Astrocyte of the hippocampus (primary cell): ENCODE measurements at regions not wholly inside any gene's neighbourhood (a gene's known extent, or its start where the extent isn't known, plus 50 kb on each side); places are given as distances from the start of the nearest gene placed in this dataset.

Experiments used
- DNase-seq: peaks from one replicate; pipeline ENCODE4 v3.0.0; 2011; ENCODE audit warnings: low read depth, low spot score

DNA sequence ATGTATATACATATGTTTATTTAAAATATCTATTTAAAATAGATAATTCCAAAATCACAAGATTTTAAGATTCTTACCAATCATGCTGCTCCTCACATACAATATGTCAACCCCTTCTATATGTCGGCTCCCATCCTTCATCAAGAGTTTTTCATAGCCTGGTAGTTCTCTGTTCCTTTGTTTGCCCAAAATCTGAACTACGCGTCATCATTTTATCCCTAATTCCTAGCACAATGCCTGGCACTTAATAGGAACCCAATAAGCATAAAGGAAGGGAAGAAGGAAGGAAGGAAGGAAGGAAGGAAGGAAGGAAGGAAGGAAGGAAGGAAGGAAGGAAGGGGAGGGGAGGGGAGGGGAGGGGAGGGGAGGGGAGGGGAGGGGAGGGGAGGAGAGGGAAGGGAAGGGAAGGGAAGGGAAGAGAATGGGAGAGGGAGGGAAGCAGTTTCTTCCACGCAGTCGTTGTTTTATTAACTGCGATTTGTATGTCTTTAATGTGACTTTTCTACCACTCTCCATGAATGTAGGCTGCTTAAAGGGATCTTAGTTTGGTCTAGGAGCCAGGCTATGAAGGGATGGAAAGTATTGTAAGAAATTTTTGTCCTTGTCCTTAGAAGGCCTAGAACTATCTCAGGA, 83.3 kb upstream of the PCGF5 start:
- DNase-seq = no peak

DNA sequence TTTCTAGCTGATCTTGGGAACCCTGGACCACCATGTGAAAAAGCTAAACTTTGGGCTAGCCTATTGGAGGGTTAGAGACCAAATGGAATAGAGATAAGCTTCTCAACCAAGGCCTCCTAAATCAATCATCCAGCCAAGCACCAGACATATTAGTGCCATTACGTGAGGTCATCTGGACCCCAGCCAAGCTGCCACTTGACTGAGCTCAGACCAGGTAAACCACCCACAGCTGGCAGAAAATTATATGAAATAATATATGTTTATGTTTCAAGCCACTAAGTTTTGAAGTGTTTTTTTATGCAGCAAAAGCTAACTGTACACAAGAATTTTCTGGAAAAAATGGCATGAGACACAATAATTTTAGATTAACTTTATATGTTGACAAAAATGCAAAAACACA, 82.6 kb upstream of the PCGF5 start:
- DNase-seq = no peak

DNA sequence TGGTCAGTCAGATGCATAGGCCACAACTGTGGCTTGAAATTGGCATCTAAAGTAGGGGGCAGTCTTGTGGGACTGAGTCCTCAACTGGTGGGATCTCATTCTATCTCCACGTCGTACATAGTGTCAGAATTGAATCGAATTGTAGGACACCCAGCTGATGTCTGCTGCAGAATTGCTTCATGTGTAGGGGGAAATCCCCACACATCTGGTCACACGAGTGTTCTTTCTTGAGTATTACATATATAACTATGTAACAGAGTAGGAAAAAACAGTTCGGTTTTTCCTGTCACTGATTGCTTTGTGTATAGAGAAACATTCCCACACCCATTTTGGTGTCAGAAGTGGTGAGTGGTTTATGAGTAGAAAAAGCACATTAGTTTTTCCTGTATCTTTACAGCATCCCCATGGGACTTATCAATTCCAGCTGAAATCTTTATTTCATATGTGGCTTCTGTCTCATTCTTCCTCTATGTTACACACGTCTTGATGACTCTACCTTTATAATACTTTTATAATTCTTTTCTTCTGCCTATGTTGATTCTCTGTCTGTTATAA, 79.4 kb upstream of the PCGF5 start:
- no peak for DNase-seq

DNA sequence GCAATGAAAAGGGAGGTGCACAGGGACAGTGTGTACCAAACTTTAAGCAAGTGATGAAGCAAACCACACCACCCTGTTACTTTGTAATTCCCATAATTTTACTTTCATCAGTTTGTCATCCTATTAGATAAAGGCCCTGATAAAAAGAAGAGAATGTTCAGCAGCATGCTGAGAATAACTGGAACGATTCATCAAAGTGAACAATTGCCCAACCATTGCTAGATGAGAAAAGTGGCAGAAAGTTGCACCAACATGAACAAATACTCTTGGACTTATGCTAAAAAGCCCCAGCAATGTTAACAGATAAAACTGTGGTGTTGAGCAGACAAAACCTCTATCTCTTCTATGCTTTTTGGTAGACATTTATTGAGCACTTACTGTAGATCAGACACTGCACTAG, 75.5 kb upstream of the PCGF5 start:
- no peak for DNase-seq

DNA sequence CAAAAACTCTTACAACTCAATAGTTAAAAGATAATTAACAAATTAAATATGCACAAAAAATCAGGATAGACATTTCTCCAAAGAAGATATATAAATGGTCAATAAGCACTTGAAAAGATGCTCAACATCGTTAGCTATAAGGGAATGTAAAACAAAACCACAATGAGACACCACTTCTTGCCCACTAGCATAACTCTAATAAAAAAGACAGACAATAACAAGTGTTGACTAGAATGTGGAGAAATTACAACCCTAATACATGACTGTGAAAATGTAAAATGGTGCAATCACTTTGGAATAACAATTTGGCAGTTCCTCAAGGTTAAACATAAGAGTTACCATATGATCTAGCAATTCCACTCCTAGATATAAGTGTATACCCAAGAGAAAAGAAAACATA, 74.3 kb upstream of the PCGF5 start:
- DNase-seq = no peak

DNA sequence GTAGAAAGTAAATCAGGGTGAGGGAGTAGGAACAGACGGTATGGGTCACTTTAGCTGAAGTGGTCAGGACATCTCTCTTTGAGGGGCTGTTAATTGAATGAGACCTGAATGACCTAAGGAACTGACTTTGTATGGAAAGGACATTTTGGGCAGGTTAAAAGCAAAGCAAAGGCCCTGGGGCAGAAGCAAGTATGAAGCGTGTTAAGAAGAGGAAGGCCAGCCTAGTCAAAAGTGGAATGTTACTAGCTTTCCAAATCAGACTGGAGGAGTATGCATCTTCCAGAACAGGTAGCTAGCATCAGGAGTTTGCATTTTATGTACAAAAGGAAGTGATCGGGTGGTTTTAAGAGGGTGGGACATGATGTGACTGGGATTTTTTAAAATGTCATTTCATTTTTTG, 70.9 kb upstream of the PCGF5 start:
- DNase-seq = no peak

DNA sequence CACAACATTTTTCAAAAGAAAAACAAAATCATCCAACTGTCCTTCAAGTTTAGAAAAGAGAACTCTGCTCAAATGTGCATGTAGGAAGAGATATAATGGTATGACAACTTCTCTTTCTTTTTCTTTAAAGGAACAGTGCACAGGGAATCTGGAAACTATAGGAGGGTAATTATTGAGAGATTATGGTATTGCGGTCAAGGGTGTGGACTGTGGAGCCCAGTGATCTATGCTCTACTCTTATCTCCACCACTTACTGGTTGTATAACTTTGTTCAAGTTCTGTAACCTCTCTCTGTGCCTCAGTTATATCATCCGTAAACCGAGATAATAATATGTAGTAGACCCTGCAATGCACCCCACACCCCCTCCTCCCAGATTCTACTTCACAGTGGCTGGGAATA, 69.8 kb upstream of the PCGF5 start:
- DNase-seq = no peak

DNA sequence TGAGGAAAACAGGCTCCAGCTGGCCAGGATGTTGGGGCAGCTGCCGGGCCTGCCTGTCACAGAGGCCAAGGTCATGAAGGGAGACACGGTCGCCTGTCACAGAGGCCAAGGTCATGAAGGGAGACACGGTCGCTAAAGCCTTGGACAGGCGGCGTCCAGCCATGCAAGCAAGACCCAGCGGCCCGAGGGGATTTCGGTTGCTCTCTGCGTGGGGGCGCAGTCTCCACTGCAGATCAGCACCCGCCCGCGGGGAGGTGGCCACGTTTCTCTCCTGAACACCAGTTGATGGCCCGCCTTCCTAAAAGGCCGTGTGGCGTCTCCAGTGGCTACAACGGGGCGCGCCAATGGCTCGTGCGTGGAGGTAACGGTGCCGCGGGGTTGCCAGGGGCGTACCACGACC, 67.0 kb upstream of the PCGF5 start:
- no peak for DNase-seq

DNA sequence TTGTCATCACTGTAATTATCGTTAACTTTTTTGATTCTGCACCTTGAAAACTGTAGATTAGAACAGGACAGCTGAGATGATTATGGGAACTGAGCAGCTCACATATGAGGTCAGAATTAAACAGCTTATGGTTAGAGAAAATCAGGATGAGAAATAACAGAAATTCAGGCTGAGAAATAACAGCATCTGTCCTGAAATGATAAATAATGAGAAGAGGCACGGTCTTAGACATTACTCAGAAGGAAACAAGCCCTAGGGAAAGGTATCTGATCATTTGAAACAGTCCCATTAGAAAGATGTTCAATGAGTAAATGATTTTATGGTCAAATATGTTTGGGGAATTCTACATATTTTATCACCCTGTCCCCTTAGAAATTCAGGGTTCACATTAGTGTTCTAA, 65.6 kb upstream of the PCGF5 start:
- no peak for DNase-seq

DNA sequence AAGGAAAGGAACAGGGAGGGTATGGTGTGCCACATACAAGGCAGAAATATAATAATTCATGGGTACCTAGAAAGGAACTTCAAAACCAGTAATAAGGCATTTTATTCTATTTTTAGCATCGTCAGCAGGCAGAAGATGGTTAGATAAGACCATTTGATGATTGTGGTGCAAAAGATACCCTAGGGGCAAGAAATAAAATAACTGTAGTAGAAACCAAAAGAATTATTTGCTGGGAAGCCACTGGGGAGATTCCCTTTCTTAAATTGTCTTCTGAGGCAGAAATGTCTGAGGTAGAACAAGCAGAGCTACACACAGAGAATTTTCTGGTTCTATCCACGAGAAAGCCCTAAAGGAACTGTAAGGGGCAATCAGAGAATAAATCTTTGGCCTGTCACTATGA, 64.3 kb upstream of the PCGF5 start:
- no peak for DNase-seq

DNA sequence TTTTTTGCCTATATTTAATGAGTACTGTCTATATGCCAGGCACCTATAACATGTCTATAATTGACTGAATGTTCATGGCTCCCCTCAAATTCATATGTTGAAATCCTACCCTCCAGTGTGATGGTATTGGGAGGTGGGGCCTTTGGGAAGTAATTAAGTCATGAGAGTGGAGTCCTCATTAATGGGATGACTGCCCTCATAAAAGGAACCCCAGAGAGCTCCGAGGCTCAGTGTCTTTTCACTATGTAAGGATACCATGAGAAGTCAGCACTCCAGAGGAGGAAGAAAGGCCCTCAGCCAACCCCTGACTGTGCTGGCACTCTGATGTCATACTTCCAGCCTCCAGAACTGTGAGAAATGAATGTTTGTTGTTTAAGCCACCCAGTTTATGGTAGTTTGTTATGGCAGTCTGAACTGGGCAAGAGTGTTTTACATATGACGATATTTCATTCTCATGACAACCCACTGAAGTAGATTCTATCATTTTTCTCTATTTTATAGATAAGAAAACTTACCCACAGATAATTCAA, 61.1 kb upstream of the PCGF5 start:
- DNase-seq = peak; percentile 7

DNA sequence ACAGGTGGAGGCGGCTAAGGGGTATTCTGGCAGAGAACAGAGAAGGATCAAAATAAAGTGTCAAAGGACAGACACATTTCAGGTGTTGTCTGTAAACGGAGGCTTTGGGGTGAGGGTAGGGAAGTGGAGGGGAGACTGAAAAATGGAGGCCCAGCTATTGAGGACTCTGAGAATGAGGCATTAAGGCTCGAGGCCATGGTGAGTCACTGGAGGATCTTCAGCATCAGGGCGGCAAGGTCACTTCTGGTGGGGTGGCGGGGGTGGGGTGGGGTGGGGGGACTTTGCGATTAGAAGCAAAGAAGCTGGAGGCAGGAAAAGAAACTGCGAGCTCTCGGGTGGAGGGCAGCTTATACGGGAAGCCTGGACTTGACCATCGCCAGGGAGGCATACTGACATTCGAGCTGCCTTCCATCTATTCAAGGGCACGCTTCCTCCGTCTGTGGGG, 58.4 kb upstream of the PCGF5 start:
- no peak for DNase-seq

DNA sequence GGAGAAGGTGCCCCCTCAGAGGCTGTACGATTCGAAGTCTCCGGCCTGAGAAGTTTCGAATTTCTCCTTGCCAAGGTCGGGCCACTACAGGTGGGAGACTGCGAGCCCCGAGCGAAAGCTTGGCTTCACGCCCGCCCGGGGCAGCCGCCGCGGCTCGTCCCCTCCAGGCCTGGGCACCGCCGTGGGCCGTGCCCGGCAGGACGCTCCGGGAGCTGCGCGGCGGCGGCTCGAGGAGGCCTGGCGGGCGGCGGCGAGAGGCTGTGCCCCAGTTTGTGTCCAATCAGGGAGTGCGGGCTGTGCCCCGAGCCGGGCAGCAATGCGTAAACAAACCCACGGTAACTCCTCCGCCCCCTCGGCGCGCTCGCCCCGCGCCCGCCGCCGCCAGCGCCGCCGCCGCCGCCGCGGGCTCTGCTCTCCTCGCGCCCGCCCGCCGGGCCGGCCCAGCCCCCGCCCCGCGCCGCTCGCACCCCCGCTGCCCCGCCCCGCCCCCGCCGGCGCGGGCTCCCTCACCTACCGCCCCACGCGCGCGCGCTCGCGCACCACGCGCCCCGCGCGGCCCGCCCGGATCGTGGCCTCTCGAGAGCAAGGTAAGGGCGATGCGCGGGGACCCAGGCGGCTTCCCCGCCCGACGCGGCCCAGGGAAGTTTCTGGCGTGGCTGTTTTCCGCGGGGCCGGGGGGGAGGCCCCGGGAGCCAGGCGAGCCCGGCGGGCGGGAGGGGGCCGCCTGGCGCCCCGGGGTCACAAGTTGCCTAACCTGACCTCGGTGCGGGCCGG, 57.8 kb upstream of the PCGF5 start:
- peak; percentile 86 for DNase-seq

DNA sequence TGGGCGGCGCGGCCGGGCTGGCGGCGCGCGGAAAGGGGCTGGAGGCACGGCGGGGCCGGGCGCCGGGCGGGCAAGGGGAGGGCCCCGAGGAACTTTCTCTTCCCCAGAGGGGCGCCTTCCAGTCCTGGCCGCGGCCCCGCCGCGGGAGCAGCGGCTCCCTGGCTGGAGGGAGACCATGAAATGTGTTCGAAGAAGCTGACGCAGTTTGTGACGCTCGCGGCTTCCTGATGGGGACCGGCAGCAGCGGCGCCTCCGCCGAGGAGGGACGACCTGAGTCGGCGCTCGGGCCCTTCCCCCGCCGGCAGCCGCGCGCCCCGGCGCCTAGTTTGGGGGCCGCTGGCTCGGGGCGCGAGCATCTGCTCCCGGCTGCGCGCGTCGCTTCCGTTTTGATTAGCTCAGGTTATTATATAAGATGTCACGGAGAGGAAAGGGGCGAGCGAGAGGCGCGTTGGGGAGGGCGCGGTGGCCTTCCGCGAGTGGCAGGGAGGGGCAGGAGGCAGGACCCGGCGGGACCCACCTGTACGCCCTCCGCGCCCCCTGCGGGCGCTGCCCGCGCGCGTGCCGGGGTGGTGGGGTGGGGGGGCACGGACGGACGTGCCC, 57.1 kb upstream of the PCGF5 start:
- peak; percentile 82 for DNase-seq

DNA sequence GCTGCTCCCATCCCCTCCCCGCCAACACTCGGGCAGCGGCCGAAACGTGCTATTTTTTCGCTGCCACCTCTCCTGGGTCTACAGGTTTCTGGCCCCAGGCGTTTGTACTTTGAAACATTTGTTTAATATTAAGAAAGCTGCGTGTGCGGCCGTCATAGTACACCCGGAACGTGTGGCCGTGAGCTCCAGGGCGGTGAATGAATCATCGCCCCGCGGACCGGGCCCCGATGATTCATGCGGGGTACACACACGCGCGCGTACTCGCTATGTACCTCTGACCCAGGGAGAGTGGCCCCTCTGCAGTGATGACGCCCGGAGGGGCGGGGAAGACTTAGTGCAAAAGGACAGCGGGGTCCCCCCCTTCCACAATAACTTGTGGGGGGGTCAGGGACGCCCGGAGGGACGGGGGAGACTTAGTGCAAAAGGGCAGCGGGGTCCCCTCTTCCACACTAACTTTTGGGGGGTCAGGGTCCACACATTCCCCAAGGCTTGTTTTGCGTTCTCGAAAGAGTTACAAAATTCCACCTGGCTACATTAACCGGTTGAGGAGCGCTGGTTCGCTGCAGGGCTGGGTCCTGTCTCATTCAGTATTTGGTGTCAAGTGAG, 56.5 kb upstream of the PCGF5 start:
- DNase-seq = peak; percentile 84

DNA sequence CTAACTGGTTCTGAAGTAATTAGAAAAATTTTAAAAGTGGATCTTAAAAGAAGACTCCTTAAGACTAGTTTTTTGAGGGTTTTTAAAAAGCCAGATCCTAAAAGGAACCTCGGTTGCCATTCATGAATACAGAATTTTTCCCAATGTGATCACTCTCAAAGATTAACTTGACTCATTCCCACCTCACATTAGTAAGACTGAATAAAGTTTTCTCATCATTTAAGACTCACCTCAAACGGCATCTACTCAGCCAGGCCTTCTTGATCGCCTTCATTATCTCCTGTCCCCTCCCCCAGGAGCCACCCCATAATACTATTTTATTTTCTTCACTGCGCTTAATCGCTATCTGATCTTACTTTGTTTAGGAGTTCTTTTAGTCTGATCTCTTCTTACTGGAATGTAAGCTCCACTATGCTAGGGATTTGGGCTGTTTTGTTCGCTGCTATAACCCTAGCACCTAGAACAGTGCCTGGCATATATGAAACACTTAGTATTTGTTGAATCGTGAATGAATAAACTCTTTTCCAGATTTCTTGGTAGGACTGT, 55.9 kb upstream of the PCGF5 start:
- DNase-seq = peak; percentile 32

DNA sequence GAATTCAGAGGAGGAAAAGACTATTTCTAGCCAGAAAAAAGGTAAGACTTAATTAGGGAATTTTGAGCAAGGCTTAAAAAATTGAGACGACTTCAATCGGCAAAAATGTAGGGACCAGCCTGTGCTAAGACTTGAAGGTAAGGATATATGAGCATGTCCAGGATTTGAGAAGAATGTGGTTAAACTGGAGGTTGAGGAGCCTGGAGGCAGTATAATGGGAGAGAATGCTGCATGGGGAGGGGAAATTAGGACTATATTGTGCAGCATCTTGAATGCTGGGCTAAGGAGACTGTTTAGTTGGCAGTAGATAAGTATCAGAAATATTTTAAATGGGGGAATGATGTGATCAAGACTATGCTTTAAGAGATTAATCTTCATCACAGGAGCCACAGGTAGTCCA, 53.1 kb upstream of the PCGF5 start:
- no peak for DNase-seq

DNA sequence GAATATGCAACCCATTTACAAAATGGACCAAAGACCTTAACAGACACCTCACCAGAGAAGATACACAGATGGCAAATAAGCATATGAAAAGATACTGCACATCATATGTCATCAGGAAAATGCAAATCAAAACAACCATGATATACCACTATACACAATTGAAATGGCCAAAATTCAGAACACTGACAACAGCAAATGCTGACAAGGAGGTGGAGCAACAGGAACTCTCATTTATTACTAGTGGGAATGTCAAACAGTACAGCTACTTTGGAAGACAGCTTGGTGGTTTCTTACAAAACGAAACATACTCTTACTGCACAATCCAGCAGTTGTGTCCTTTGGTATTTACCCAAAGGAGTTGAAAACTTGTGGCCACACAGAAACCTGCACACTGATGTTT, 50.0 kb upstream of the PCGF5 start:
- DNase-seq = no peak
